IPS-NIHi11 (cell line): ENCODE measurements at regions not wholly inside any gene's neighbourhood (a gene's known extent, or its start where the extent isn't known, plus 50 kb on each side); places are given as distances from the start of the nearest gene placed in this dataset.

ENCODE experiments used
- DNase-seq: peaks from one replicate; pipeline ENCODE4 v3.0.0; 2012; ENCODE audit warnings: mixed read lengths, low spot score

DNA sequence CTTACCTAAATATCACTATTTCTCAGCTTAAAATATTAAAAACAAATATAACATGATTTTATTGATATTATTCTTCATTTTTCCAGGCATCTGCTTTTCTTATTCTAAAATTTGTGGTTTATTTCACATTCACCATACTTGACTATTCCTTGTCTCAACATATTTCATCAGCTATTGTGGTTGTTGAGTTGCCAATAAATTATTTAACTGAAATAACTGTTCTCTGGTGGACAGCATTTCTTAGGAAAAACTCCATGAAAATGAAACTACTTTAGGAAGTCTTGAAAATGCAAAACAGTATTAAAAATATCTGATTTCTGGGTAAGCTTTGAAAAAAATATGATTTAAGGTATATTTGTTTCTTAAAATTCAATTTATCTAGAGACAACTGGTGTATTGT, 122.9 kb upstream of the SEMA3A start:
- DNase-seq: no peak

- no peak for DNase-seq
Measured at GRCh38 chr7:84314263-84314662, 119.7 kb upstream of the SEMA3A start.

DNA sequence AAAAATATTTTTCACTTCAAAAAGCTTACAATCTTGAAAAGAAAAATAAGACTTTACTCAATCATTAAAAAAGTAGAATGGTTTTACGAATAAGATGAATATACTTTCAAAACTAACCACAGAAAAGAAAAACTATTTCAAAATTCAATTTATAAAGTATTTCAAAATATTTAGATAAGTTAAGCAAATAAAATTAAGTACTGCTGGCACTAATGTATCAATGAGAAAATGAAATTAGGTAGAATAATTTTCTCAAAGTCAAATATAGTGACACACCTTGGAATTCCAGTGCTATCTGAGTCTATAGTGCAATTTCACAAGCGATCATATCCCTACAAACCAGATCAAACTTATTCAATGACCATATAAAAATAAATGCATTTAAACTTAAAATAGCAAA, 109.8 kb upstream of the SEMA3A start:
- no peak for DNase-seq

DNA sequence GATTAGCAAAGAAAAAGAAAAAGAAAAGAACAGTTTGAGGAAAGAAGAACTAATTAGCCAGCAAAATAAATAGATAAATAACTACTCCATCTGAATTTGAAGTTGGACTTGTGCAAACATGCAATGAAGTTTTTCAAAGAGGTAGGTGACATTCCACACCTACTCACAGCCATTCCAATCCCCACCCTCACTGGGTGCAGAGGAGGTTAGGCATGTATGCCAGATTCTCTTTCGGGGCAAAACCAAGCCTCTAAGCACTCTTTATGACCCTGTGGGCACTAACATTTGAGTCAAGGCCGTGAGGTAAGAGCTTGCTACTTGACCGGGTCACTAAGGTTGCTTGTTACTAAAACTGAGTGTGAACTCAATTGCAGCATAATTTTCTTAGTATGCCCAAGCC, 108.4 kb upstream of the SEMA3A start:
- no peak for DNase-seq

GRCh38 chr7:84297616-84298015, 103.0 kb upstream of the SEMA3A start:
- no peak for DNase-seq

DNA sequence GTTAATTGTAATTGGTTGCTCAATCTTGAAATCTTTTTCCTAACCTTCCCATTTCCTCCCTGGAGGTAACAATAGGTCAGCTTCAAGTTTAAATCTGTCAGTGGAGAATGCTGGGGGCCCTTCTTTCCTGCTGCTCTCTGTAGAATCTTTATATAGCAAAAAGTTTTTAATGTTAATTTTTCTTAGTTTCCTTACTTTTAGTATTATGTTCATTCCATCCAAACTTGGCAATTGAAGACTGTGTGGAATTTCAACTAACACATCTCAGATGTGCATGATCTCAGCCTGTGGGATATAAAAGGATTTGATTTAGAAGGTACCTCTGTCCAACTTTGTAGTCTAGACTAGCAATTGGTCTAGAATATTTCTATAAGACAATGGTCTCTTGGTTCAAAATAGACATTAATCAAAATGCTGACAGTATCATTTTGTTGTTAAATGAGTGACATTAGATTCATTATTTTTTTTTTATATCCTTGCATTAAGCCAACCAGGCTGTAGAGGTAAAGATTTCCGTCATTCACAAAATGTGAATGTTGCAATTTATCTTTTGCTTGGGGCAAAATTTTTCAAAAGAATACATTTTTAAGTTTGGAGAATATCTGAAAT, 100.4 kb upstream of the SEMA3A start:
- DNase-seq: no peak

DNA sequence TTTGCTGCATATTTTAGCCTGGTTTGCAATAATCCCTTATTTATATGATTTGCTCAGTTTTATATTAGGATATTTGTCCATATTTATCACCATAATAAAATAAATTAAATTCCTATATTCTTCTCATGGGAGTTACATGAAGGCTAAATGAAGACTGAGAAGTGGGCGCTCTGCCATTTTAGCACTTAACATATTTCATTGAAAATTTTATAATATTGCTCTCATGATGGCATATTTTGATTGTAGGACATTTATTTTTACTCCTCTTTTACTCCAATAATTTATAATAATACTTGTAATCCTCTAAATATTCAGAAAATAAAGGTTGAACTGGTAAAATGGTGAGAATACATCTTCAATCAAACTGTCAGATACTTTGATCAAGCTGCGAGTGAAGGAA, 99.8 kb upstream of the SEMA3A start:
- DNase-seq: no peak

DNA sequence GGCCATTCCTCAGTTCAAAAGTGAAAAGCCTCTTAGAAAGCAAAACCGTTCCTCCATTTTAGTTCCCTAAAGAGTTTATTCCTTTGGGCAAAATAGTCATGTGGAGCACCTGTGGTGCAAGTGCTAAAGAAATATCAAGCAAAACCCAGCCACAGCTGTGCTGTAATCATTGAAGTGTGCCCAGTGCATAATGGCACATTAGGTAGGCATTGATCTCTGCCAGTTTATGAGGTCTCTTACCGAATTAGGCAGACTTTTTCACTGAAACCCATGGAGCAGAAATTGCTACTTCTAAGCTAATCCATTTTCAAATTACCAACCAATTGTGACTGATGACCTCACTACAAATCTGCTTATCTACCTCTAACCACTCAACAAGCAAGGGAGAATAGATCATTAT, 97.2 kb upstream of the SEMA3A start:
- peak; percentile 23 for DNase-seq

DNA sequence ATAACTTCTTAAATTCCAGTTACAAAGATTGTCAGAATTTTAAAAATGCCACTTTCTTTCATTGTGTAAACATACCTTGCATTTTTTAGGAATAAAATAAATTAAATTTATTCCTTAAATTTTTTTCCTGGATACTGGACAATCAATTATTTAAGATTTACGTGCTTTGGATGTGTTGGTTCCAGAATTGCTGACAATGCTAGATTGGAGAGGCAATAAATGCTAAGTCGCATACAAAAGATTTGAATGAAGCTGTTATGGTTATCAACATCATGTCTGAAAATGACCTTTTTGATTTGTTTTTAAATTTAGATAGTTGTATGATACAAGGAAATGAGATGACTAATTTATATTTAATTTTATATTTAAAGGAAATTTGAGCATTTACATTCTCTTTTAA, 89.2 kb upstream of the SEMA3A start:
- no peak for DNase-seq

DNA sequence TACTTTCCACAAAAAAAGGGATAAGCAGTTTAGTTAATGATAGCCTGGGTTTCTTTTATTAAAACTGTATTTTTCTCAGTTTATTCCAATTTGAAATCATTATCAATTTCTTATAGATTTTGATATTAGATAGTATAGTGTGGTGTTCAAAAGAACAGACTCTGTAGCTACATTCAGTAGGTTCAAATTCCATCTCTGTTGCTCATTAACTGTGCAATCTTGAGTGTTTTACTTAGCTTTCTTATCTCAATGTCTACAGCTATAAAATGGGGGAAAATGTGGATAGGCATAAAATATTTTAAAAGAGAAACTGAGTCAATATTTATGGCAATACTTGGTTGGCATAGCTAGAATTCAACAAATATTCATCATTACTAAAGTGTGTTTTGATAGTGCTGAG, 86.9 kb upstream of the SEMA3A start:
- no peak for DNase-seq

- DNase-seq: peak; percentile 51
Measured at GRCh38 chr7:84277628-84278224, 83.1 kb upstream of the SEMA3A start.

GRCh38 chr7:84274029-84274638, 79.5 kb upstream of the SEMA3A start:
- DNase-seq: peak; percentile 11

- no peak for DNase-seq
Measured at GRCh38 chr7:84271543-84271942, 77.0 kb upstream of the SEMA3A start.

- DNase-seq: no peak
Measured at GRCh38 chr7:84264396-84264795, 69.8 kb upstream of the SEMA3A start.

GRCh38 chr7:84263106-84263505, 68.5 kb upstream of the SEMA3A start:
- DNase-seq: no peak

DNA sequence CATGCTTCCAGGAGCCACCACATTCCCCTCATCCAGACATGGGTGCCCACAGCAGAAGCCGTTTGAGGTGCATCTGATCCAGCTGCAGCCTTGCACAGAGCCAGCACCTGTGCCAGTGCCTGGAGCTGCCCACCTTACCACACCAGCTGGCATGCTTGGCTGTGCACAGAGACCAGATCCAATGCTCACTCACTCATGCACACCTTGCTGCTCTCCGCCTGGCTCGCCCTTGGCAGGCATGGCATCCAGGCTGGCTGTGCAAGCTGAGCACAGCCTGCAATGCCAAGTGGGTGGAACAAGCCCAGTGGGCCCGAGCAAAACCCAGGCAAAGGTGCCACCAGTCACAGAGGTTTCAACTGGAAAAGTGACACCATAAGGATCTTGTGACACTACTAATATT, 66.9 kb upstream of the SEMA3A start:
- no peak for DNase-seq

- DNase-seq: no peak
Measured at GRCh38 chr7:84258628-84259027, 64.0 kb upstream of the SEMA3A start.

GRCh38 chr7:84256571-84256971, 62.0 kb upstream of the SEMA3A start:
- DNase-seq: no peak

GRCh38 chr7:84251277-84251781, 56.7 kb upstream of the SEMA3A start:
- no peak for DNase-seq

GRCh38 chr7:84250452-84250851, 55.9 kb upstream of the SEMA3A start:
- DNase-seq: no peak

- no peak for DNase-seq
Measured at GRCh38 chr7:84249656-84250055, 55.1 kb upstream of the SEMA3A start.

- DNase-seq: no peak
Measured at GRCh38 chr7:84248843-84249242, 54.3 kb upstream of the SEMA3A start.

DNA sequence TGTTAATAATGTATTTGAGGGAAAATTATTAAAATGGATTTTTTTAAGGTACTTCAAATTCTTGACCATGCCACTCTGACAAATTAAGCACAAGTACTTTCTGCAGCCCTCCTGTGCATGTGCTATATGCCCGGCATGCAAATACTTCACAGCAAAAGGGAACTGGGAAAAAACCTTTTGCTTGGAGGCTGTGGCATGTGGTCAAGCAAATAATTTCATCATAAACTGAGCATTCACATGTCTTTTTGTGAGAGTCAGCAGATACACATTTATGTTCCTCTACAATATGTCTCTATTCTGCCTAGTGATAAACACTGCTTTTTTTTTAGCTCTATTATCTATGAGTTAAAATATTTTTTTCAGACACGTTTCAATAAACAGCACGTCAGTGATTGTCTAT, 53.7 kb upstream of the SEMA3A start:
- no peak for DNase-seq

DNA sequence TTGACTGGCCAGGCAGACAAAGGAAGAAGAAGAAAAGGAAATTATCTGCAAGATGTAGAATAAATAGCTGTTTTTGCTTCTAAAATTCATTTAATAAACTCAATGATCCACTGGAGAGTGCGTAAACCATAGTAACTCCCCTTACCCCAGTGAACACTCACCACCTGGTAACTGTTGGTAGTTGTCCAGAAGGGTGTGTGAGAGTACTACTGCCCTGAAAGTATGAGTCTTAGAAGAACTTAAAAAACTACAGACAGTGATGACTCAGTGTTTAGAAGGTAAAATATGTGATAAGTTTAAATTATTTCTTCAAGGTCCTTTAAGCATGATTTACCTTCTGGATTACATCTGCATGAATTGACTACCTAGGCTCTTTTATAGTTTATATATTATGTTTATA, 53.0 kb upstream of the SEMA3A start:
- no peak for DNase-seq
